Glomerular endothelial cell (primary cell): ENCODE measurements at regions not wholly inside any gene's neighbourhood (a gene's known extent, or its start where the extent isn't known, plus 50 kb on each side); places are given as distances from the start of the nearest gene placed in this dataset.

Experiments
- DNase-seq: peaks from one replicate; pipeline ENCODE4 v3.0.0-alpha.2; 2011; ENCODE audit warnings: low read depth, low spot score; ENCODE audit errors: extremely low read depth

DNA sequence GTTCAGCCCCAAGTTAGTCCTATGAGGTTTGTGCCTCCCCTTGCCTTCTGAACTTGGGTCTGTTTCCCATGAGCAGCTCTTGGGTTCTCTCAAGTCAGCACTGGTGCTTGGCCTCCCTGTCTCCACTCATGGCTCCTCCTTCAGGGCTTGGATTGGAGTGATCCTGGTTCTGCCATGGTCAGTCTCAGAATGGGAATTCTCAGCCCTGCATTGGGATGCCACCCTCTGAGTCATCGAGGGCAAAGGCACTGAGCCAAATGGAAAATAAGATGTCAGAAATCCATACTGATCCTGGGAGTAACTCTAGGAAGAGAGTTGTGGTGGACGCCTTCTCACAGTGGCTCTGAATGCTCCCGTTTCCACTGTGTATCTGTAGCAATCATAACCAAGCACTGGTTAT, 233.4 kb upstream of the HABP2 start:
- no peak for DNase-seq

DNA sequence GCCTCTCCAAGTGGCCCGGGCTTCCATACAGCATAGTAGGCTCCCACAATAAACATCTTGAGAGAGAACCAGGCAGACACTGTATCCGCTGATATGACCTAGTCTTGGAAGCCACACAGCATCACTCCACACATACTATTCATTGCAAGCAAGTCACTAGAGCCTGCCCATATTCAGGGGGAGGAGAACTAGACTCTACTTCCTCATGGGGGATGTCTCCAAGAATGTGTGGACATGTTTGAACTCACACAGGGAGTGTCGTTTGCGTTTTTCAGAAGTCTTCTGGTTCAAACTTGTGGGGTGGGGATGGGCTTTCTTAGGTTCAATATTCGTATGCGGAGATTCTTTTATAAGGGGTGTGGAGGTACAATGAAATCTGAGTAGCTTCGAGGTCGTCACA, 232.6 kb upstream of the HABP2 start:
- no peak for DNase-seq

DNA sequence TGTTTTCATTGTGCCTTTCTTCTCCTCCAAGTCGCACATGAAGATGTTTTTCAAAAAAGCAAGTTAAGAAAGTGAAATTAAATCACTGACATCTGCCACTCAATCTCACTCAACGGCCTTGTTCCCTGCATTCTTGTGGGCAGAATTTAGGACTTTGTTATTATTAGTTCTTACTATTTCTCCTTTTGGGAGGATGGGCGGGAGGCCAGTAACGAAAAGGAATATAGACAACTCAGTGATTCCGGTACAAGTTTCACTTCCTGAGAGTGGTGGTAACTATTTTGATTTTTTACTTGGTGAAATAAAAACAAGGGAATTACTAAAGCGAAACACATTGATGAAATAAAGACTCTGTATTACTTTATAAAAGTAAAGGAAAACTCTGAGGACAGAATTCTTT, 231.9 kb upstream of the HABP2 start:
- no peak for DNase-seq

DNA sequence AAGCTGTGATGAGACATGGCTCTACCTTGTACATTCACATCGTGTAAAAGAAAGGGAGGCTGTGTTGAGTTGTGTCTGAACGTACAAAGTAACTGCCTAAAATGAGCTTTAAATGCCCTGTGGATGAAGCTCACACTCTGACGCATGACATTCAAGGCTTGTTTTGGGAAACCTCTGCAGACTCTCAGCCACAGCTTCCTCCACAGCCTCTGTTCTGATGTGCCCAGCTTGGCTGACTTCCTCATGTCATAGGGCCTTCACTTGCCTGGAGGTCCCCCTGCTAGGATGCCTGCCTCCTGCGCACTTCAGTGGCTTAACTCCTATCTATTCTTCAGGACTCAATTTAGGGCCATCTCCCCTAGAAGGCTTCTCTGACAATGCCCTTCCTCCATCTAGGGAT, 230.0 kb upstream of the HABP2 start:
- DNase-seq: no peak

DNA sequence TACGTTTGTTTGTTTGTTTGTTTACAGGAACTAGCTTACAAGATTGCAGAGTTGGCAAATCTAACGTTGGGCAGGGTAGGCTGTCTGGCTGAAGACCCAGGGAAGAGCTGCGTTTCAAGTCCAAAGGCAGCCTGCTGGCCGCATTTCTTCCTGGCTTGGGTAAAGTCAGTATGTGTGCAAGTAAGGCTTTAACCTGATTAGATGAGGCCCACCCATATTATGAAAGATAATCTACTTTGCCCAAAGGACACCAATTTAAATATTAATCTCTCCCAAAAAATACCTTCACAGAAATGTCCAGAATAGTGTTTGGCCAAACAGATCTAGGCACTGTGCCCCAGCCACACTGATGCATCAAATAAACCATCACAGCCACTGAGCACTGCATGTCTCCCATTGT, 228.9 kb upstream of the HABP2 start:
- no peak for DNase-seq

DNA sequence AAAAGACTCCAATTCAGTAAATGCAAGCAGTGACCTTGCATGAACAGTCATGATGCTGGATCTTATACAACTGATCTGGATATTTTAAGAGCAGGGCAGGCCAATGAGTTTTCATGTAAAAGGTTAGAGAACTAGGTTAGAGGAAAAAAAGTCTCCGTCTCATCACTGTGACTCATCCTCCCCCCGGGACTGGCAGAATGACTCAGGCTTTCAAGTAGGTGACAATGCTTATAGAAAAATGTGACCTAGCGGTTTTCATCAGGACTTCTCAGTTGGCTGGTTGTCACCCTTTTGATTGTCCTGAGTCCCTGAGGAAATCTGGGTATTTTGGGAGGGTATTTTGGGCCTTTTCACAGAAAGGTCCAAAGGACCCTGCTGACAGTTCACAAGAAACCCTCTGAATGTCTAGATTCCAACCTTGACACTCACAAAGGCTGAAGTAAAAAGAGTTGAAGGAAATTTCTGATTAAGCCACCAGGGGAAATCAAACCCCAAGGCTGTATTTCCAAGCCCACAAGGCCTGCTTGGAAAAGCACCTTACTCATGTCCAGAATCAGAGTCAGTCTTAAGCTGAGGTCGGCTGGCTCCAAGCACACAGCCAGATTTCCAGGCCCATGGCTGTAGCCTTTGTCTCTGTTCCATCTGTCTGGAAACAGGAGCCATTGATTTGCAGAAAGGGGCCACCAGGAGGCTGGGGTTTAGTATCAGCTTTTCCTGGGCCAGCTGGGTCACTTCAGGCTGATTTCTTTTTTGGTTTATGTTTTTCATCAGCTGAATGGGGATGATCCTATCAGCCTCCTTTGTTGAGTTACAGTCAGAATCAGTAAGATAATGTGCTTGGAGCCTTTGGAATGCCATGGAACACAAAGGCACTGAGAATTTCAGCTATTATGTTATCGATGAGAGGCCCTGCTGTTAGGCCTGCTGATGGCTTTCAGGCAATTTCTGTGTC, 226.4 kb upstream of the HABP2 start:
- DNase-seq: peak; percentile 31

DNA sequence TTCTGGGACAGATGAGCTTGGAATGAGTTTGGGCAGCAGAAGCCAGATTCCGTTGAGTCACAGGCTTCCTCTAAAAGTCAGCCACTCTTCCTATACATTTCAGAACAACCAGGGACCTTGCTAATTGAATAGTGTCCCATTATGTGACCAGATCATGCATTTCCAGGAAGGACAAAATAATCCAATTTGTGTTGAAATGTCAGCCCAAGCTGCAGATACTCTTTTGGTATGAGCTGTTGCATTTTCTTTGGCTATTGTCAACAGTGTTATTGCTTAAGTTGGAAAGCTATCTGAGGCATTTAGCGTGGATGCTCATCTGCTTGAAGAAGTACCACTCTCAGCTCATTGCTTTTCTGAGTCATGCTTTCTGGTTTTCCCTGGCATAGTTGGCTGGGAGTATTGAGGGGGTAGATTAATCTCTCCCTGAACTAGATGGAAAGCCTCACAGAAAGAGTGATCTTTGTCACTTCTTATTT, 223.7 kb upstream of the HABP2 start:
- no peak for DNase-seq

DNA sequence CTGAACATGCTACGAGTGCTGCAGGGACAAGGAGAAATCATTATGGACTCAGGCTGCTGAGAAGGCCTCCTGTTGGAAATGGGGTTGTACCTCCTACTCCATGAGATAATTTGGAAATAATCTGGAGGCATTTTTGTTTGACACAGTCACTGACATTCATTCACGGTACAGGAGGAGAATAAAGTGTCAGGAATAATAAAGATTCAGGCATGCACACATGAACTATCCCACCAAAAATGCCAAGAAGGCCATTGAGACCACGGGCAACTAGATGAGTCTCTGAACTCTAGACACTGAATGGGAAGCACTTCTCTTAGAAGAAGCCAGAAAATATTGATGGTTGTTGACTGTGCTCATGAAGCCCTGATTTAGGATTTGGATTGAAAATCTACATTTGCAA, 220.9 kb upstream of the HABP2 start:
- DNase-seq: no peak

DNA sequence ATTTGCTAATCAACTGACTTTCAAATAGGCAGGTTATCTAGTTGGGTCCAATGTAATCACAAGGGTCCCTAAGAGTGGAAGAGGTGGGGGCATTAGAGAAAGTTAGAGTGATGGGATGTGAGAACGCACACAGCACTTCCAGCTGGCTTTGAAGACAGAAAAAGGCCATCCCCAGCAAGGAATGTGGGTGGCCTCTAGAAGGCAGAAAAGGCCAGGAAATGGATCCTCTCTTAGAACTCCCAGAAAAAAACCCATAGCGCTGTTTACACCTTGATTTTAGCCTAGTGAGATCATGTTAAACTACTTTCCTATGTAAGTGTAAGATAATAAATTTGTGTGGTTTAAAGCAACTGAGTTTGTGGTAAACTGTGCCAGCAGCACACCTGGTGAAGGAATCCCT, 219.5 kb upstream of the HABP2 start:
- no peak for DNase-seq

DNA sequence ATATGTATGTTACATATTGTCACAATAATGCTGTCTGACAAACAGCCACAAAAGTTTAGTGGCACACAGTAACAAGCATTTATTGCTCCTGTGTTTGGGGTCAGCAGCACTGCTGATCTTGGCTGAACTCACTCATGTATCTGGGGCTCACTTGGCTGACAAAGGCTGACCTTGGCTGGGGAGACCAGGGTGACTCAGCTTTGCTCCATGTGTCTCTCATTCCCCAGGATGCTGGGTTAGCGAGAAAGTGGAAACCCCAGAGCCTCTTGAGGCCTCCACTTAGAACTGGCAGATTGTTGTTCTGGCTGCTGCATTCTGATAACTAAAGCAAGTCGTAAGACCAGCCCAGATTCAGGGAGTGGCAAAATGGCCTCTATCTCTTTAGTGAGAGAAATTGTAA, 217.3 kb upstream of the HABP2 start:
- DNase-seq: no peak

DNA sequence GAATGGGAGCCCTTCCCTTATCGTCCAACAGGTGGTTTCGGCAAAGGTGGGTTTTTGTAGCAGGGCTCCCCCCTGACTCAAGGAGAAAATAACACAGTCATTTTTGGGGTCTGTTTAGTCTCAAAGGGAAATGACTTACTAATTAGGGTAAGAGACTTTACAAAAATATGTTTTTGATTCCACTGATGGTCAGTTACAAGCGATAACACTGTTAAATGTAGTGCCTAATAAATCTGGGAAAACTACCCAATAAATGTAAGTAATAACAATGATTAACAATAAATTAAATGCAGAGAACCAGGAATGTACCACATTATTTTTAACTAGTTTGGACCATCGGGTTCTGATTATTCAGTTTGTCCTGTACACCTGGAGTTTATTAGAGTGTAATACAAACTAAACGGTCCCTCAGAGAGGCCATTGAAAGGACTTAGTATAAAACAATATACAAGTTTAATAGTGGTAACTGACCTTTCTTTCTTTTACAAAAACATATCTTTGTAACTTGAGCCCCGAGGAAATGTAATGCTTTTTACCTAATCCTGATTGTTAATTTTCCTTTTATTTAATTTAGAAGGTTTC, 216.2 kb upstream of the HABP2 start:
- no peak for DNase-seq

DNA sequence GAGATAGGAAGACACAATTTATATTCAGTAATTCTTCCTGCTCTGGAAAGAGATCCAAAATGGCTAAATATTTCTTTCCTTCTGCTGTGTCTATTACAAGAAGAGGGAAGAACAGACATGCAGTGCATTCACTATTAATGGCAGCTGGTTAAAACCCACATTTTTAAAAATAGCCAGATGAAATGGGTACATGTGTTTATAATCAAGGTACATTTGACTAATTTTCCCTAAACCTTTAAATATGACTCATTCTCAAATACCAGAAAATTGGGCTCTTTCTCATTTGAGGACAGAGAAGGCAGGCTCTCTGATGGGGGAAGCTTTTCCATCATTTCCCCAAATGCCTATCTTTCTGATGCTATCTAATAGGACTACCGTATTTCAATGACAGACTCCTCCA, 215.7 kb upstream of the HABP2 start:
- no peak for DNase-seq

DNA sequence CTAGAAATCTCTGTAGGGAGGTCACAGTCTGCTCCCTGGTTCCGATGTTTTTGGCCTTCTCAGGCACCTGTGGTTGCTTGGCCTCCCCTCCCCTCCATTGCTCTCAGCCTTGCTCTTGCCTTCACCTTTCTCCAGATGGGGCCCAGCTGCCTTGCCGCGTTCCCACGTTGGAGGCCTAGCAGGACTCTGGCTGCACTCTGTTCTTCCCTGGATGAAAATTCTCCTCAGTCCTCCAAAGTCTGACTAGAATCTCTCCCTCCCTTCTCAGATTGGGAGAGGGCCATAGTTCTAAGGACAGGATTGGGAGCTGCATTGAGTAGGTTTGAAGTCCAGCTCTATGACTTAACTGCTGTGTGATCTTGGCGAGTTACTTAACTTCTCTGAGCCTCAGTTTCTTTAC, 213.7 kb upstream of the HABP2 start:
- no peak for DNase-seq

DNA sequence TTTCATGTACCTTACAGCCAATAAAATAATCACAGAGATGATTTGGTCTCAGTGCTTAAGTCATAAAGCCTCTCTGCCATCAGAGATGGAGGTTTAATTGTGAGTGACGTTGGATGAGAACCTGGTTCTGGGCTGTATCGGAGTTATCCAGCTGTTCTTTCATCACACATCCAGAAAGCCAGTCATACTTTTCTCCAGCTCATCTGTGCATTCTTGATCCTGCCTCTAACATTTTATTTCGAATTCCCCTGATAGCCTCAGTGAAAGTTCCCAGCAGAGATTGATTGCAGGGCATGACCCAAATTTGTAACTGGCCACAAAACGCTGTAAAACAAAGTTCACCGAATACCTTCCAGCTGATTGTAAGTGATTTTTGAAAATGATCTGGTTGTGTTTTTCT, 212.6 kb upstream of the HABP2 start:
- DNase-seq: no peak

DNA sequence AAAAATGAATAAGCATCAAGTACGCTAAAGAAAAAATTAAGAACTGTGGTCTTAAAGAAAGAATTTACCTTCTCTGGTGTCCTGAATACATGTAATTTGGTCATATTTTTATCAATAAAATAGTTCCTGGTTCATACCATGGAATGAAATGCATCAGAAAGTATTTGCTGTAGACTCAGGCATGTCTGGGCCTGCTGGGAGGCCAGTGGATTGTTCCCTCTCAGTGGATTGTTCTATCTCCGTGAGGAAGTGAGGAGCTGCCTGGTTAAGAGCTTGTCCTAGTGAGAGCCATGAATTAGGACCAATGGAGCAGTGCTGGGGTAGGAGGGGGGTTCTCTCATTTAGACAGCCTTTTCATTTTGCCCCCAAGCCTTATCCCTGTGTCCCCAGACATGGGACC, 211.7 kb upstream of the HABP2 start:
- no peak for DNase-seq

DNA sequence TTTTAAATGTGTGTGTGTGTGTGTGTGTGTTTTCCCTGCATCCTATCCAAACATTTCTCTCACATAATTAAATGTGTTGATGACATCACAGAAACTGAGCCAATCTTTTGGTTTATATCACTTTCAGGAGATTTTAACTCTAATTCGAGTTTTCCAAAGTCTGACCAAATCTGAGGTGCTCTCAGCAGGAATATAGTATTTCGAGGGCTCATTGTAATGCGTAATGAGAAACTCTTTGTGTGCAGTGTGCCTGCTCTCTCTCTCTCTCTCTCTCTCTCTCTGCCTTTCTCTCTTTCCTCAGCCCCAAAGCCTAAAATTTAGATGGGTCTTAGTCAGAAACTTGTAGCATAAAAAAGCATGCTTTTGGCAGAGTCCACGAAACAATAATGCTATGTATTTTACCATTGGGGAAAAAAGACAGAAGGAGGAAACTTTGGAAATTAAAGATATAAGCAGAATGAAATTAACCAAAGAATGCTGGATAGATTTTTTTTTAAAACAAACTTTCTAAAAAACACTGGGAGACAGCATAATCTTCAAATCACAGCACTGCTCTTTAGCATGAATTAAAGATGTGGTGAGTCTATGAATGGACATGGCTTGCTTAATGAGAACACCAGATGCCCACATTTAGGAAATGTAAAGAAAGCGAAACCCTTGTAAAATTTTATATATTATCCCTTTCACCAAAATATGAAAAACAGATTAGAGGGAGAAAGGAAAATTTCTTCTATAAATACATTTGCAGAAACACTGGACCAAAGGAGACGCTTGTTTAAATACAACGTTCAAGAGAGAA, 206.8 kb upstream of the HABP2 start:
- DNase-seq: no peak

DNA sequence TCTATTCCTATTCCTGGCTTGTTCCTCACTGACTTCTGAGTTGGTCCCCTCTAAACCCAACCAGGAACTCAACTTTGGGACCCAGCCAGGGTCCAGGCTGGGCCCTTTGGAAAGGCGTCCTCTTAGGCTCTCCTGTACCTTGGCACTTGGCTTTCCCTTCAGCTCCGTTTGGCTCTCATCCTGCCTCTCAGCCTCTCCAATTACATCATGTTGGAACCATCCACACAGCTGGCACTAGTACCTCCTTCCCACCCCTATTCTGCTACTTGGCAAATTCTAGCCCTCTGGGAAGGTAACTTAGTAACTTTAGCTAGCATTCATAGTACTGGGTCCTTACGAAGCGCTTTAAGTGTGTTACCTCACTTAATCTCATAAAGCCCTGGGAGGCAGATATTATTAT, 205.3 kb upstream of the HABP2 start:
- DNase-seq: no peak

DNA sequence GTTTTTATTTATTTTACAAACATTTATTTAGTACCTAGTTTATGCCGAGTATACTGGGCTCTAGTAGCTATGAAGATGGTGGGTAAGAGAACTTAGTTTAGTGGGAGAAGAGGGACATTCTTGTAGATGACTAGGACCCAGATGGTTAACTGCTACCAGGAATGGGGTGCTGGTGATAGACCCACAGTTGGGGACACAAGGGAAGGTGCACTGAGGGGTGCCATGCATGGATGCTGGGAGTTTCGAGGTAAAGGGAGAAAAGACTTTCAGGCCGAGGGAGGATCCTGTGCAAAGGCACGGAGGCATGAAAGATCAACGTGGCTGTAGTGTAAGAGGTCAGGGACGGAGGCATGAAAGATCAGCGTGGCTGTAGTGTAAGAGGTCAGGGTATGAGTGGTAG, 204.2 kb upstream of the HABP2 start:
- no peak for DNase-seq

DNA sequence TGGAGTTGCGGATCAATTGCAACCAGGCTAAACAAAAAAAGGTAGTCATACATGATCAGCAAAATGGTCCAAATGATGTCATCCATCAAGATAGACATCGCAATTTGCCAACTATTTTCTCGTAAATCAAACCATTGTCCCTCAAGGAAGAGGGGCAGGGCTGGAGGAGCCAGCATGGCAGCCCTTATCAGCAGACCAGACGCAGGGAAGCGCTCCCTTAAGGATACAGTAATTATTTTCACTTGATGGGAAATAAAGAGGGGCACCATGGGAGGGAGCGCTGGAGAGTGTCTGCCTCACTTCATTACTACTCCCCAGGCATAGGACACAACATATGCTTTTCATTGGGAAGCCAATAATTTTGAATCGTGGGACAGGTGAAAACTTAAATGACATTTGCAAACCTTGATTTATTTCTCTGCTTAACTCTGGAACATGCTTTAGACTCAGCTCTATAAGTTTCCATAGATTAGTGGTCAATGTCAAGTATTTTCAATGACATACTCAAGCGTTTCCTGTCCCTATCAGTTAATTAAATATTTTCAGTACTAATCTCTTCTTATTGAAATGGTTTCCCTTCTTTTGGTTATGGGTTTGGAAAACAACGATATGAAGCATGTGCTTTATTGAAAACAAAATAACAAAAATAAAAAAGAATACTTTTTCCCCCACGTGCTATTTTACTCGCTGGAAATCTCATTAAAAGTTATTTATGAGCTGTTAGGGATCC, 202.4 kb upstream of the HABP2 start:
- DNase-seq: no peak

DNA sequence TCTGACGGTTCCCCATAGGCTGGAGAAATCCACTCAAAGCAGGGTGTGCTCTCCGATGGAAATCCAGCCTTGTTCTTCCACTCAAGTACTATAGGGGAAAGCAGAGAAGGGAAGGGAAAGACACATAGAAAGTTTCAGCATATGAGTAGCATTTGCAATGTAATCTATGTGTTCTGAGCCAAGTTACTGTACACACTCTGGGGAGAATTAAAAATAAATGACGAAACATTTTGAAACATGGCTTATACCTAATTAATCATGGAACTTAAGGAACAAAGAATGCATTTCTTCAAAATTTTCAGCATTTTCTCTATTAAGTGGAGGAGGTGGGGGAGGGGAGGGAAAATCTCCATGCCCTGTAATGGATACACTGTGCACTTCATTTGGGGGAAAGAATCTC, 198.1 kb upstream of the HABP2 start:
- no peak for DNase-seq
